ENCODE measurements at regions not wholly inside any gene's neighbourhood (a gene's known extent, or its start where the extent isn't known, plus 50 kb on each side); places are given as distances from the start of the nearest gene placed in this dataset.

DNA sequence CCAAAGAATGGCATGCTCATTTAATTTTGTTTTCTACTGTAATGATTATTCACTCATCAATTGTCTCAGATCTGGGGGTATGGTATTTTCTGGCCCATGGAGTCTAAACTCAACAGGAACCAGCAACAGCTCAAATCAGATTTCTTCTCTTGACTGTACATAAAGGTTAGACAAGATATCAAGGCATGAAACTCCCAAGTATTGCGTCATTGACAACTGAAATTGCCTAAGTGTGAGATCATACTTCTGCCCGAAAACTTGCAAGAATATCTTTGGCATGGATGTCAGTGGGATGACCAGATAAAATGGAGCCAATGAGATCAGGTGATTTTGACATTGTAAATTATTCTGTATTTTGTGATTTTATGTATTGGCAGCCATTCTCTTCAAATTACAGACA is 141.7 kb upstream of the STK32A start:
- Histone ChIP-seq H3K4me1 (ENCODE audit: control insufficient read depth, extremely low read depth, insufficient read depth, low read length) (no peaks in the 10 kb centered on the region), H3K27me3 (ENCODE audit: control insufficient read depth, extremely low read depth, insufficient read depth, low read length) (no peaks in the 10 kb centered on the region), H3K9me3 (ENCODE audit: control insufficient read depth, low read depth, low read length) (no peaks in the 10 kb centered on the region), H3K4me2 (ENCODE audit: control insufficient read depth, extremely low read depth, insufficient read depth, low read depth, low read length) (no peak overlapping the region), H3K27ac (ENCODE audit: control insufficient read depth, insufficient read depth, low read length) (no peak overlapping the region), H4K20me1 (ENCODE audit: control insufficient read depth, extremely low read depth, insufficient read depth, low read length) (no peaks in the 10 kb centered on the region), H3K79me2 (ENCODE audit: control insufficient read depth, insufficient read depth, low read length) (no peaks in the 10 kb centered on the region), H3K36me3 (ENCODE audit: control insufficient read depth in 2 of 2, extremely low read depth in 1 of 2, insufficient read depth in 2 of 2, low read length in 2 of 2) (no peaks in the 10 kb centered on the region), H3K4me3 (ENCODE audit: control insufficient read depth in 2 of 3, extremely low read depth in 1 of 3, insufficient read depth in 2 of 3, low read depth in 1 of 3, low read length in 3 of 3) (no peak overlapping the region), H3K9ac (ENCODE audit: control insufficient read depth, extremely low read depth, insufficient read depth, low read length) (no peak overlapping the region), H2AFZ (ENCODE audit: control insufficient read depth, low read length) (no peak overlapping the region), H3K9me1 (ENCODE audit: control insufficient read depth, extremely low read depth, insufficient read depth, low read length) (no peaks in the 10 kb centered on the region)
- DNase-seq (ENCODE audit: low read depth, low spot score) (no peak), FAIRE-seq (no peak)
- dilution Hi-C loops (cut with MboI; ENCODE audit: extremely low pct_ligation_motif_present, low sequenced_read_pairs): no loop called here
- TF ChIP-seq, protein P1, sequence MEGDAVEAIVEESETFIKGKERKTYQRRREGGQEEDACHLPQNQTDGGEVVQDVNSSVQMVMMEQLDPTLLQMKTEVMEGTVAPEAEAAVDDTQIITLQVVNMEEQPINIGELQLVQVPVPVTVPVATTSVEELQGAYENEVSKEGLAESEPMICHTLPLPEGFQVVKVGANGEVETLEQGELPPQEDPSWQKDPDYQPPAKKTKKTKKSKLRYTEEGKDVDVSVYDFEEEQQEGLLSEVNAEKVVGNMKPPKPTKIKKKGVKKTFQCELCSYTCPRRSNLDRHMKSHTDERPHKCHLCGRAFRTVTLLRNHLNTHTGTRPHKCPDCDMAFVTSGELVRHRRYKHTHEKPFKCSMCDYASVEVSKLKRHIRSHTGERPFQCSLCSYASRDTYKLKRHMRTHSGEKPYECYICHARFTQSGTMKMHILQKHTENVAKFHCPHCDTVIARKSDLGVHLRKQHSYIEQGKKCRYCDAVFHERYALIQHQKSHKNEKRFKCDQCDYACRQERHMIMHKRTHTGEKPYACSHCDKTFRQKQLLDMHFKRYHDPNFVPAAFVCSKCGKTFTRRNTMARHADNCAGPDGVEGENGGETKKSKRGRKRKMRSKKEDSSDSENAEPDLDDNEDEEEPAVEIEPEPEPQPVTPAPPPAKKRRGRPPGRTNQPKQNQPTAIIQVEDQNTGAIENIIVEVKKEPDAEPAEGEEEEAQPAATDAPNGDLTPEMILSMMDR (optimal IDR thresholded peaks at IDR 0.05 in 1 of 3, IDR thresholded peaks at IDR 0.05 in 1 of 3, conservative IDR thresholded peaks at IDR 0.05 in 1 of 3; ENCODE audit: extremely low read depth in 1 of 3, insufficient read depth in 2 of 3, low read length in 3 of 3): no peak
- TF ChIP-seq EZH2 (IDR thresholded peaks at IDR 0.05; ENCODE audit: low read length): no peak

DNA sequence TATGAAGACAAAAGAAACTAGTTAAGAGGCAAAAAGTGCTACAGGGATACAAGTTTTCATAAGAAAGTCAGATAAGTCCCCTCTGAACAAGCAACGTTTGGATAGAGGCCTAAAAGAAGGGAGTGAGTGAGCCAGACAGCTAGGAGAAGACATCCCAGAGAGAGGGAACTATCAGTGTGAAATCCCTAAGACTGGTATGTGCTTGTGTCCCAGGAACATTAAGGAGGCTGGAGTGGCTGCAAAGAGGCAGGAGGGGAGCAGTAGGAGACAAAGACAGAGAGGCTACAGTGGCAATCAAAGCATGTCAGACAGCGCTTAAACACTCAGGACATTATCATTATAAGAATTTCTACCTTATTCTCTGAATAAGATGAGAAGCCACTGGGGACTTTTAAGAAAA is 139.1 kb upstream of the STK32A start:
- TF ChIP-seq, protein P1 (optimal IDR thresholded peaks at IDR 0.05 in 1 of 3, IDR thresholded peaks at IDR 0.05 in 1 of 3, conservative IDR thresholded peaks at IDR 0.05 in 1 of 3; ENCODE audit: extremely low read depth in 1 of 3, insufficient read depth in 2 of 3, low read length in 3 of 3): no peak
- TF ChIP-seq EZH2 (IDR thresholded peaks at IDR 0.05; ENCODE audit: low read length): no peak
- Histone ChIP-seq H2AFZ (ENCODE audit: control insufficient read depth, low read length) (no peak overlapping the region), H3K9ac (ENCODE audit: control insufficient read depth, extremely low read depth, insufficient read depth, low read length) (no peak overlapping the region), H4K20me1 (ENCODE audit: control insufficient read depth, extremely low read depth, insufficient read depth, low read length) (no peaks in the 10 kb centered on the region), H3K27me3 (ENCODE audit: control insufficient read depth, extremely low read depth, insufficient read depth, low read length) (no peaks in the 10 kb centered on the region), H3K9me3 (ENCODE audit: control insufficient read depth, low read depth, low read length) (no peaks in the 10 kb centered on the region), H3K36me3 (ENCODE audit: control insufficient read depth in 2 of 2, extremely low read depth in 1 of 2, insufficient read depth in 2 of 2, low read length in 2 of 2) (no peaks in the 10 kb centered on the region), H3K4me2 (ENCODE audit: control insufficient read depth, extremely low read depth, insufficient read depth, low read depth, low read length) (no peak overlapping the region), H3K79me2 (ENCODE audit: control insufficient read depth, insufficient read depth, low read length) (no peaks in the 10 kb centered on the region), H3K9me1 (ENCODE audit: control insufficient read depth, extremely low read depth, insufficient read depth, low read length) (no peaks in the 10 kb centered on the region), H3K4me1 (ENCODE audit: control insufficient read depth, extremely low read depth, insufficient read depth, low read length) (no peaks in the 10 kb centered on the region), H3K4me3 (ENCODE audit: control insufficient read depth in 2 of 3, extremely low read depth in 1 of 3, insufficient read depth in 2 of 3, low read depth in 1 of 3, low read length in 3 of 3) (no peak overlapping the region), H3K27ac (ENCODE audit: control insufficient read depth, insufficient read depth, low read length) (no peak overlapping the region)
- DNase-seq (ENCODE audit: low read depth, low spot score): no peak
- dilution Hi-C loops (cut with MboI; ENCODE audit: extremely low pct_ligation_motif_present, low sequenced_read_pairs): no loop called here
- no peak for FAIRE-seq
